ENCODE measurements at regions not wholly inside any gene's neighbourhood (a gene's known extent, or its start where the extent isn't known, plus 50 kb on each side); places are given as distances from the start of the nearest gene placed in this dataset.

DNA sequence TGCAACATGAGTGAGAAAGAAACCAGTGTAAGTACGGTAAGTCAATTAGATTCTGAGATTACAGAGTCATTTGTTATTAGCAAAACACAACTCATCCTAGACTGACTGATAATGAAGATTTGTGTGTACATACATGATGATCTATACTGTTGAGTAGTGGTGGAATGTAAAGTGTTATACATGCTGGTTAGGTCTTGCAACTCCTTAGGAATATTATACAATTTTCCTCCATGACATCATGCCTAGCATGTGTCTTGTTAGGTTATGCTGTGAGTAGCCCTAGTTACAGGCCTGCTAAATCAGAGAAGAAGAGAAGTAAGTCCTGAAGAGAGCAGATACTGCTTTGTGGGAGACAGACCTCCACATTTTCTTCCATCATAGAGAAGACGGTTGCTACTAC, 880.6 kb downstream of the LUZP2 start:
- TF ChIP-seq EZH2 (IDR thresholded peaks at IDR 0.05; ENCODE audit: low read length), result no peak
- TF ChIP-seq, protein P1, sequence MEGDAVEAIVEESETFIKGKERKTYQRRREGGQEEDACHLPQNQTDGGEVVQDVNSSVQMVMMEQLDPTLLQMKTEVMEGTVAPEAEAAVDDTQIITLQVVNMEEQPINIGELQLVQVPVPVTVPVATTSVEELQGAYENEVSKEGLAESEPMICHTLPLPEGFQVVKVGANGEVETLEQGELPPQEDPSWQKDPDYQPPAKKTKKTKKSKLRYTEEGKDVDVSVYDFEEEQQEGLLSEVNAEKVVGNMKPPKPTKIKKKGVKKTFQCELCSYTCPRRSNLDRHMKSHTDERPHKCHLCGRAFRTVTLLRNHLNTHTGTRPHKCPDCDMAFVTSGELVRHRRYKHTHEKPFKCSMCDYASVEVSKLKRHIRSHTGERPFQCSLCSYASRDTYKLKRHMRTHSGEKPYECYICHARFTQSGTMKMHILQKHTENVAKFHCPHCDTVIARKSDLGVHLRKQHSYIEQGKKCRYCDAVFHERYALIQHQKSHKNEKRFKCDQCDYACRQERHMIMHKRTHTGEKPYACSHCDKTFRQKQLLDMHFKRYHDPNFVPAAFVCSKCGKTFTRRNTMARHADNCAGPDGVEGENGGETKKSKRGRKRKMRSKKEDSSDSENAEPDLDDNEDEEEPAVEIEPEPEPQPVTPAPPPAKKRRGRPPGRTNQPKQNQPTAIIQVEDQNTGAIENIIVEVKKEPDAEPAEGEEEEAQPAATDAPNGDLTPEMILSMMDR (optimal IDR thresholded peaks at IDR 0.05 in 1 of 3, IDR thresholded peaks at IDR 0.05 in 1 of 3, conservative IDR thresholded peaks at IDR 0.05 in 1 of 3; ENCODE audit: extremely low read depth in 1 of 3, insufficient read depth in 2 of 3, low read length in 3 of 3), result no peak
- H3K27ac ChIP-seq (ENCODE audit: control insufficient read depth, insufficient read depth, low read length), result no peak overlapping the region
- no peaks in the 10 kb centered on the region for H3K9me1 ChIP-seq (ENCODE audit: control insufficient read depth, extremely low read depth, insufficient read depth, low read length)
- no peaks in the 10 kb centered on the region for H3K4me1 ChIP-seq (ENCODE audit: control insufficient read depth, extremely low read depth, insufficient read depth, low read length)
- no peaks in the 10 kb centered on the region for H3K27me3 ChIP-seq (ENCODE audit: control insufficient read depth, extremely low read depth, insufficient read depth, low read length)
- no peak for DNase-seq (ENCODE audit: low read depth, low spot score)
- H4K20me1 ChIP-seq (ENCODE audit: control insufficient read depth, extremely low read depth, insufficient read depth, low read length), result no peaks in the 10 kb centered on the region
- H3K4me3 ChIP-seq (ENCODE audit: control insufficient read depth in 2 of 3, extremely low read depth in 1 of 3, insufficient read depth in 2 of 3, low read depth in 1 of 3, low read length in 3 of 3), result no peak overlapping the region
- dilution Hi-C loops (cut with MboI; ENCODE audit: extremely low pct_ligation_motif_present, low sequenced_read_pairs), result no loop called here
- FAIRE-seq, result no peak
- H2AFZ ChIP-seq (ENCODE audit: control insufficient read depth, low read length), result no peak overlapping the region
- no peaks in the 10 kb centered on the region for H3K79me2 ChIP-seq (ENCODE audit: control insufficient read depth, insufficient read depth, low read length)
- H3K4me2 ChIP-seq (ENCODE audit: control insufficient read depth, extremely low read depth, insufficient read depth, low read depth, low read length), result no peak overlapping the region
- H3K36me3 ChIP-seq (ENCODE audit: control insufficient read depth in 2 of 2, extremely low read depth in 1 of 2, insufficient read depth in 2 of 2, low read length in 2 of 2), result no peaks in the 10 kb centered on the region
- no peaks in the 10 kb centered on the region for H3K9me3 ChIP-seq (ENCODE audit: control insufficient read depth, low read depth, low read length)
- no peak overlapping the region for H3K9ac ChIP-seq (ENCODE audit: control insufficient read depth, extremely low read depth, insufficient read depth, low read length)

DNA sequence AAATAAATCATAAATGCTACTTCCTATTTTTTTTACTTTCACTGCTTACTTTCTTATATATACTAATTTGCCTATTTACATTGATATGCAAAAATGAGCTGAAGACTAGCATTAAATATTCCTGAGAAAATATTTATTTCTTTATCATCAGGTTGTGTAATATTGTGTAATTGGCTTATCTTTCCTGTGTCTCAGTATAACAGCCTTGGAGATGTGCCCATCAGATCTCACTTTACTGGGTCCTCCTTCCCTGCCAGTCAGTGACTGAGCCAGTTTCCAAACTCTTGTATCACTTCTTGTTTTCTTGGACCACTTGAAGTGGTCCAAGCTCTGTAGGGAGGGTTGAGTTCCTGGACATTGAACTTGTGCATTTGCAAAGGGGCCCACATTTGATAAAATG, 900.0 kb downstream of the LUZP2 start:
- dilution Hi-C loops (cut with MboI; ENCODE audit: extremely low pct_ligation_motif_present, low sequenced_read_pairs), result no loop called here

More for the DNA sequence above, 900.0 kb downstream of the LUZP2 start:
- Histone ChIP-seq H4K20me1 (ENCODE audit: control insufficient read depth, extremely low read depth, insufficient read depth, low read length) (no peaks in the 10 kb centered on the region), H3K36me3 (ENCODE audit: control insufficient read depth in 2 of 2, extremely low read depth in 1 of 2, insufficient read depth in 2 of 2, low read length in 2 of 2) (no peaks in the 10 kb centered on the region), H3K4me2 (ENCODE audit: control insufficient read depth, extremely low read depth, insufficient read depth, low read depth, low read length) (no peak overlapping the region), H2AFZ (ENCODE audit: control insufficient read depth, low read length) (no peak overlapping the region), H3K9ac (ENCODE audit: control insufficient read depth, extremely low read depth, insufficient read depth, low read length) (no peak overlapping the region), H3K4me3 (ENCODE audit: control insufficient read depth in 2 of 3, extremely low read depth in 1 of 3, insufficient read depth in 2 of 3, low read depth in 1 of 3, low read length in 3 of 3) (no peak overlapping the region), H3K9me3 (ENCODE audit: control insufficient read depth, low read depth, low read length) (no peaks in the 10 kb centered on the region), H3K4me1 (ENCODE audit: control insufficient read depth, extremely low read depth, insufficient read depth, low read length) (no peaks in the 10 kb centered on the region), H3K27ac (ENCODE audit: control insufficient read depth, insufficient read depth, low read length) (no peak overlapping the region), H3K79me2 (ENCODE audit: control insufficient read depth, insufficient read depth, low read length) (no peaks in the 10 kb centered on the region), H3K27me3 (ENCODE audit: control insufficient read depth, extremely low read depth, insufficient read depth, low read length) (no peaks in the 10 kb centered on the region), H3K9me1 (ENCODE audit: control insufficient read depth, extremely low read depth, insufficient read depth, low read length) (no peaks in the 10 kb centered on the region)
- FAIRE-seq (no peak), DNase-seq (ENCODE audit: low read depth, low spot score) (no peak)
- TF ChIP-seq, protein P1 (optimal IDR thresholded peaks at IDR 0.05 in 1 of 3, IDR thresholded peaks at IDR 0.05 in 1 of 3, conservative IDR thresholded peaks at IDR 0.05 in 1 of 3; ENCODE audit: extremely low read depth in 1 of 3, insufficient read depth in 2 of 3, low read length in 3 of 3), result no peak
- no peak for TF ChIP-seq EZH2 (IDR thresholded peaks at IDR 0.05; ENCODE audit: low read length)

Data from keratinocyte (primary cell).